ENCODE measurements at regions not wholly inside any gene's neighbourhood (a gene's known extent, or its start where the extent isn't known, plus 50 kb on each side); places are given as distances from the start of the nearest gene placed in this dataset.

DNA sequence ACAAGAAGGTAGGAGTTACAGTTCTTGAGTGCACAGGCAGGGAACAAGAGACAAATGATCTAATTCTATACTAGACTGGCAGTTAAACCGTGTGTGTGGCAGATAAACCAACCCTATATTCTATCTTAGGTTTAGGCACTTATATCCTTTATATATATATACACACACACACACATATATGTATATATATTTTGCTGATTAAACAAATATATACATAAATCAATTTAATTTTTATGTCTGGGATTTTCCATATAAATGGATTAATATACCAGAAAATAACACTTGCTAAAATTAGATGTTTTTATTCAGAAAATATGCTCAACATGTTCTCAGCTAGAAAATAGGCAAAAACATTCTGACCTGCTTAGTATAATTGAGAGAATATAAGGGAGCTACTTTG lies 887.9 kb upstream of the KLHL29 start:
- no peak for DNase-seq (ENCODE audit: low read depth, low spot score)
- TF ChIP-seq, protein P1, sequence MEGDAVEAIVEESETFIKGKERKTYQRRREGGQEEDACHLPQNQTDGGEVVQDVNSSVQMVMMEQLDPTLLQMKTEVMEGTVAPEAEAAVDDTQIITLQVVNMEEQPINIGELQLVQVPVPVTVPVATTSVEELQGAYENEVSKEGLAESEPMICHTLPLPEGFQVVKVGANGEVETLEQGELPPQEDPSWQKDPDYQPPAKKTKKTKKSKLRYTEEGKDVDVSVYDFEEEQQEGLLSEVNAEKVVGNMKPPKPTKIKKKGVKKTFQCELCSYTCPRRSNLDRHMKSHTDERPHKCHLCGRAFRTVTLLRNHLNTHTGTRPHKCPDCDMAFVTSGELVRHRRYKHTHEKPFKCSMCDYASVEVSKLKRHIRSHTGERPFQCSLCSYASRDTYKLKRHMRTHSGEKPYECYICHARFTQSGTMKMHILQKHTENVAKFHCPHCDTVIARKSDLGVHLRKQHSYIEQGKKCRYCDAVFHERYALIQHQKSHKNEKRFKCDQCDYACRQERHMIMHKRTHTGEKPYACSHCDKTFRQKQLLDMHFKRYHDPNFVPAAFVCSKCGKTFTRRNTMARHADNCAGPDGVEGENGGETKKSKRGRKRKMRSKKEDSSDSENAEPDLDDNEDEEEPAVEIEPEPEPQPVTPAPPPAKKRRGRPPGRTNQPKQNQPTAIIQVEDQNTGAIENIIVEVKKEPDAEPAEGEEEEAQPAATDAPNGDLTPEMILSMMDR (IDR thresholded peaks at IDR 0.05; ENCODE audit: insufficient read depth, low read length, missing control alignments) = no peak
- ChIA-PET CTCF (no interaction called here), POLR2A (no interaction called here)
- H3K4me3 ChIP-seq (ENCODE audit: low read depth, low read length) = no peak overlapping the region

DNA sequence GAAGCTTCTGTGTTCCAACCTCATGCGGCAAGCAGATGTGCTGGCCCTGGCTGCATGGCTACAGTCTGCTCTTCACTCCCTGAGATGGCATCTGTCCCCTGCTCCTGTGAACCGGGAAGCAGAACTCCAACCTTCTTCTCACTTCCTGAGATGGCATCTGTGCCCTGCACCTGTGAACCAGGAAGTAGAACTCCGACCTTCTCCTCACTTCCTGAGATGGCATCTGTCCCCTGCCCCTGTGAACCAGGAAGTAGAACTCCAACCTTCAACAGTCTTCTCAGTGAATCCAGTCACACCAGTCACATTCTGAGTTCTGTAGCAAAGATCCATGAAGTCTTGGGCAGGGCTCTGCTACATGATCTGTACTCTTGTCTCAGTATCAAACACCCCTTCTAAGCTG lies 887.2 kb upstream of the KLHL29 start:
- TF ChIP-seq, protein P1 (IDR thresholded peaks at IDR 0.05; ENCODE audit: insufficient read depth, low read length, missing control alignments) = no peak
- ChIA-PET CTCF (no interaction called here), POLR2A (no interaction called here)
- no peak overlapping the region for H3K4me3 ChIP-seq (ENCODE audit: low read depth, low read length)
- no peak for DNase-seq (ENCODE audit: low read depth, low spot score)

DNA sequence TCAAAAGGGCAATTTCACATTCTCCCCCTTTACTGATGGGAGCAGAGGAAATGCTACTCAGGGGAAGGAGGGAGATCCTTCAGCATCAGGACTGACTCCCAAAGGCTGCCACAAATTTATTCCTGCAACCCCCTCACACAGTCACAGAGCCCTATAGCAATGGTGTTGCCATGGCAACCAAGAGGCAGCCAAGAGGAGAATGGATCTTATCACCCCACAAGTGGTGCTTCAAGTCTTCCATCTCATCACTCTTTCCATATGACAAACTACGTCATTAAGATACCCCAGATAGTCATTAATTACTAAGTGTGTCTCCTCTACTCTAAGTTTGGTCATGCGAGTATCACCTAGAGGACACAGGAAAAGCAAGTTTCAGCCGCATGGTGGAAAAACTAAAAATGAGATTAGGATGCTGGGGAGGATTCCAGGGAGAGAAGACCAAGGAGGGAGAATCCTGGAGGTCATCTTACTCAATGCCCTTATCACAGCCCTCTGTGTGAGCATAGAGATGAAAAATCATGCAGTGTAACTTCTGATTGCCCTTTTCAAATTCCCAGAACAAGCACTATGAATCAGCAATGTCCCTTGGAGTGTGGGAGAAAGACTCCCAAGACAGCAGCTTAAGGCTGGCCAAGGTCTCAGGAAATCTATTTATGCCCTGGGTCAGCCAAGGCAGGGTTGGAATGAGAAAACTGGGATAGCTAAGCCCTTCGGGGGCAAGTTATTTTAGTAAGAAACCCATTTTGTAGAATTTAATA lies 885.7 kb upstream of the KLHL29 start:
- no peak for DNase-seq (ENCODE audit: low read depth, low spot score)

DNA sequence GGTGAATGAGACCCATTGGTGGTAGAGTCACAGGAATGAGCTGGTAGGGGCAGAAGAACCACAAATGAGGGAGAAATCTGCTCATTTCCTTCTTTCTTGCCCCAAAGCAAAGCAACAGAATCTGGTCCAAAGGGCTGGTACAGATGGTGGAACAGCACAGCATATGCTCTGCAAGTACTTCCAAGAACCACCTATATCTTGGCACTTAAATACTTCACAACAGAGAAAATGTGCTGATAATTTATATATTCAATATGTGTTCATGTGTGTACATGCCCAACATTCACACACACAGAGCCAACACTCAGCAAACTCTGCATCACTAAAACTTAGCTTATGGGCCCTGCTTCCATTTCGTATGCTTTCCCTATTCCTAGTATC lies 884.4 kb upstream of the KLHL29 start:
- ChIA-PET CTCF (no interaction called here), POLR2A (no interaction called here)
- no peak for DNase-seq (ENCODE audit: low read depth, low spot score)
- TF ChIP-seq, protein P1 (IDR thresholded peaks at IDR 0.05; ENCODE audit: insufficient read depth, low read length, missing control alignments) = no peak
- no peak overlapping the region for H3K4me3 ChIP-seq (ENCODE audit: low read depth, low read length)

More for the DNA sequence above, 885.7 kb upstream of the KLHL29 start:
- ChIA-PET CTCF (no interaction called here), POLR2A (no interaction called here)
- TF ChIP-seq, protein P1 (IDR thresholded peaks at IDR 0.05; ENCODE audit: insufficient read depth, low read length, missing control alignments) = no peak
- no peak overlapping the region for H3K4me3 ChIP-seq (ENCODE audit: low read depth, low read length)

DNA sequence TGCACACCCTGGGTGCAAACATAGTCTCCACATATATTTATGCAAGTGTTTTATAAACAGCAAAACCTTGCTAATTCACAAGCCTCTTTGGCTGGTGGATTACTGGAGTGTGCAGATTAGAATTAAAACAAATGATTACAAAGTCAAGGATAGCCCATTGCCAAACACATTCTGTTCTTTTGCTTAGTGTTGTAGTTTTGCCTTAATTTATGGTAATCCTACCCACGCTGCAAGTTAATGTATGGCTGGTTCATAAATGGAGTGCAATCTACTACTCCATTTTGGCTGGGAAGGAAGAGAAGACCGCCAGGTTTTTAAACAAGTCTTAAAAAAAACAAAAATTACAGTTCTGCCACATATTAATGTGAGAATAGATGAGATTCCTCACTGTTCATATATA lies 883.1 kb upstream of the KLHL29 start:
- CTCF ChIA-PET = no interaction called here
- DNase-seq (ENCODE audit: low read depth, low spot score) = no peak
- no peak overlapping the region for H3K4me3 ChIP-seq (ENCODE audit: low read depth, low read length)
- POLR2A ChIA-PET = no interaction called here
- TF ChIP-seq, protein P1 (IDR thresholded peaks at IDR 0.05; ENCODE audit: insufficient read depth, low read length, missing control alignments) = no peak

DNA sequence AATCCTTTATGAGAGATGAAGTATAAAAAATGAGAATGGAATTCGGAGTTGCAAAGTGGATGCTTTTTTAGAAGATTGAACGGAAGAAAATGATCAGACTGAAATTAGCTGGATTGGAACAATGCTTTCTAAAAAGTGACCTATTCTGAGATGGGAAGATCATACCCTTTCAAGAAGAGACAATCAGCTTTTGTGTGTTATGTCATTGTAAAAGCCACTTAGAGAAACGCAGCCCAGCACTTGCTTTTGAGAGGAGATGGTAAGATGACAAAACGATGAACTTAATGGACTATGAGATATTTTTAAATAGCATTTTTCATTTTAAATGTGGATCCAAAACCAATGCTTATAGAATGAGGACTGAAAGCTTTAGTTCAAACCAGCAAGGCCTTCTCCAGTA lies 871.4 kb upstream of the KLHL29 start:
- H3K4me3 ChIP-seq (ENCODE audit: low read depth, low read length) = no peak overlapping the region
- POLR2A ChIA-PET = no interaction called here
- TF ChIP-seq, protein P1 (IDR thresholded peaks at IDR 0.05; ENCODE audit: insufficient read depth, low read length, missing control alignments) = no peak
- CTCF ChIA-PET = interaction anchor here (1.5 kb wide), 1 partner anchor 21 kb away, joined by 3 read pairs; no protein-coding TSS in a partner anchor
- DNase-seq (ENCODE audit: low read depth, low spot score) = no peak

All from AG04449 (cell line).